ENCODE measurements at regions not wholly inside any gene's neighbourhood (a gene's known extent, or its start where the extent isn't known, plus 50 kb on each side); places are given as distances from the start of the nearest gene placed in this dataset.
"Not testable (repeated sequence)": the region's sequence is repeated elsewhere in the genome, so short reads cannot be mapped to it uniquely, and the experiment has no call there.

DNA sequence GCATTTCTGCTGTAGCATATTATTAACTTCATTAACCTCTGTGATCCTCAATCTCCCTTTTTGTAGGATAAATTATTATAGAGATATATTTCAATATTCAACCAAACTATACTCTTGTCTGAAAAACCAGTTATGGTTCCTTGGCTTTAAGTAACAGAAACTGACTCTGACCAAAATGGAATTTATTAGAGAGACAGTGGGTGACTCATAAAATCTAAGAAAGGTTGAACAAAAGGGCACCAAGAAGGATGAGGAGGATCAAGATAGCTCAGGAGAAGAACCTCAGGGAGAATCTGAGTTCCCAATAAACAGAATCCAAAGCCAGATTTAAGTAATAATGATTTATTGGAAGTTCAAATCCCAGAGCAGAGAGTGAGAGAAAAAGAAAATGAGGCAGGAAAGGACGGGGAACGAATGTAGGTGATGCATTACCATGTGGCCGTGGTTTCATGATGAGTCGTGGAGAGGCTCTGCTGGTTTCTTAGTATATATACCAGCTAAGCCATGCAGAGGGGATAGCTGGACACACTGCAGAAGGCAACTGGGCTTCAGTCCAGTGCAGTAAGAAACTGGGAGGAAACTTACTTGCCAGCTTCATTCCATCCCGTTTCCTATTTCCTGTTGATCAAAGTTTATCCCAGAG is 151.5 kb upstream of the GOT2 start:
- no peak for TF ChIP-seq CTCF (IDR thresholded peaks at IDR 0.05; ENCODE audit: insufficient read depth, low read depth, low read length)
- H3K4me3 ChIP-seq (ENCODE audit: low read depth, low read length): no peak overlapping the region
- no peak for DNase-seq (ENCODE audit: low read depth)

DNA sequence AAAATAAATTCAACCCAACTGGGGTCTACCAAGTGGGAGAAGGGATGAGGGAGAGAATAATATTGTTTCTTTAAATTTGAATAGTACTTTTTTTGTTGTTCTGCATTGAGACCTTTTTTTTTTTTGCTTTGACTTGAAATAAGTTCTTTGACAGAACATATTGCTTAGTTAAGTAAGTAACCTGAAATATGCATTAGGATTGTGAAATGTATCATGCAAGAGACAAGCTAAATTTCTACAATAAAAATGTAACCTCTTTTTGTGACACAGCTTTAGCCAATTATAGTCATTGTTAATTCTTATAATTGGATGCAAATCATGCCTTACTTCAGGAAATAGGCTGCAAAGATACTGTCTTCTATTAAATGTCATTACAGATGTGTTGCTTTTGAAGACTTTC is 150.0 kb upstream of the GOT2 start:
- TF ChIP-seq CTCF (IDR thresholded peaks at IDR 0.05; ENCODE audit: insufficient read depth, low read depth, low read length): no peak
- H3K4me3 ChIP-seq (ENCODE audit: low read depth, low read length): no peak overlapping the region
- no peak for DNase-seq (ENCODE audit: low read depth)

GRCh38 chr16:58883131-58883530 is 149.0 kb upstream of the GOT2 start:
- H3K4me3 ChIP-seq (ENCODE audit: low read depth, low read length): no peak overlapping the region
- no peak for DNase-seq (ENCODE audit: low read depth)
- TF ChIP-seq CTCF (IDR thresholded peaks at IDR 0.05; ENCODE audit: insufficient read depth, low read depth, low read length): no peak

DNA sequence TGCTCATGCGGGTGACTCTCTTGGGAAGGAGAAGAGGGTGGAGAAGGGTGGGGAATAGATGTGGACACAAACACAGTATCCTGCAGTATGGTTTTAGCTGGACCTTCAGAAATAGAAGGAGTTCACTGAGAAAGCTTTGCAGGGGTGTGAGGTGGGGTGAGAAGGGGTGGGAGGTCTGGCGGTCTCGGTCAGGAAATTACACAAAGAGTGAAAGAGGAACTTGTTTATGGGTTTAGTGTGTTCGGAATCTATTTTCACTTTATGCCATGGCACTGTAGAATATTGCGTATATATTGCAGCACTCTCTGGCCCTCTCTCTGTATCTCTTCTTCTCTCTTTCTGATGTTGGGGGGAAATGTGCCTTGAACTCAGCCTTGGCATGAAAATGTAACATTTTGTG is 148.2 kb upstream of the GOT2 start:
- no peak for TF ChIP-seq CTCF (IDR thresholded peaks at IDR 0.05; ENCODE audit: insufficient read depth, low read depth, low read length)
- H3K4me3 ChIP-seq (ENCODE audit: low read depth, low read length): no peak overlapping the region
- no peak for DNase-seq (ENCODE audit: low read depth)

- not testable (repeated sequence) for H3K4me3 ChIP-seq (ENCODE audit: low read depth, low read length); DNase-seq (ENCODE audit: low read depth)
Observed at GRCh38 chr16:58878641-58879040, 144.5 kb upstream of the GOT2 start.

DNA sequence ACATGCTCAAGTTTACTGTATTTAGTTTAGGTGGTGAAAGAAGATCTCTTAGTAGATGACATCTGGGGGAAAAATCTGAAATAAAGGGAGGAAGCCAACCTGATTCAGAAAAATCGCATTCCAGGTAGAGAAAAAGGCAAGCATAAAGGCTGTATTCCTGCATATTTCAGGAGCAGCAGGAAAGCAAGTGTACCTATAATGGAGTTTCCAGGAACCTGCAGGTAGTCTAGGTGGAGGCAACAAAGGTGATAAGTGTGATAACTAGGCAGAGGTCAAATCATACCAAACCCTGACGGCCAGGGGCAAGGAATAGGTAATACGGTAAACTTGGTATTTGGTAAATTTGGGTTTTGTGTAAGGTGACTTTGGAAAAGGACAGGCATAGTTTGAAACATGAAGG is 132.8 kb upstream of the GOT2 start:
- no peak overlapping the region for H3K4me3 ChIP-seq (ENCODE audit: low read depth, low read length)
- TF ChIP-seq CTCF (IDR thresholded peaks at IDR 0.05; ENCODE audit: insufficient read depth, low read depth, low read length): no peak

DNA sequence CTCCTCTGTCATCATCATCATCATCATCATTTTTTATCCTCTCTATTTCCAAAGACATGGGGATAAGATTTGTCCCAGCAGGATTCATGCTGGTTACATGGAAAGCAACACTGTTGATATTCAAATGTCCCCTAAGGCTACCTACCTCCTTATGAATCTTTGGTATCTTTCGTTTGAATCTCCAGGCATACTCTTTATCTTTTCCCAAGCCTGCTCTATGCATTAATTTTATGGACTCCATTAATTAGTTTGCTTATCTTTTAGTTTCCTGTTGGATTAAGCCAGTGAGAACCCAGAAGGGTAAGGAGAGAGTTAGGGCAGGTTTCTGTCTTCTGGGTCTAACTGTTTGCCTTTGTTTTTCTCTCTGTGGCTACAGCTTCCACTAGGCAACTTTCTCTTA is 129.6 kb upstream of the GOT2 start:
- no peak for TF ChIP-seq CTCF (IDR thresholded peaks at IDR 0.05; ENCODE audit: insufficient read depth, low read depth, low read length)

More for the DNA sequence above, 132.8 kb upstream of the GOT2 start:
- no peak for DNase-seq (ENCODE audit: low read depth)

More for the DNA sequence above, 129.6 kb upstream of the GOT2 start:
- DNase-seq (ENCODE audit: low read depth): no peak
- no peak overlapping the region for H3K4me3 ChIP-seq (ENCODE audit: low read depth, low read length)

Data from fibroblast of villous mesenchyme (primary cell).